BE2C (cell line): ENCODE measurements at regions not wholly inside any gene's neighbourhood (a gene's known extent, or its start where the extent isn't known, plus 50 kb on each side); places are given as distances from the start of the nearest gene placed in this dataset.

Experiments
- DNase-seq: peaks from one replicate; pipeline ENCODE4 v3.0.0-alpha.2; 2020
- H3K27me3 ChIP-seq: fragments of 250-450 bp; sonication (Bioruptor Pico); 2 replicates; pipeline ENCODE4 v1.5.1; 2020; ENCODE audit warnings: mild to moderate bottlenecking
- H3K36me3 ChIP-seq: fragments of 250-450 bp; sonication (Bioruptor Pico); 2 replicates; pipeline ENCODE4 v1.5.1; 2020; ENCODE audit warnings: mild to moderate bottlenecking
- H3K4me1 ChIP-seq: fragments of 250-450 bp; sonication (Bioruptor Pico); 2 replicates; pipeline ENCODE4 v1.5.1; 2020
- H3K4me3 ChIP-seq: 2 replicates; pipeline ENCODE4 v1.5.1; 2011; ENCODE audit warnings: low read depth, low read length
- H3K9me3 ChIP-seq: fragments of 250-450 bp; sonication (Bioruptor Pico); 2 replicates; pipeline ENCODE4 v1.5.1; 2020
- TF ChIP-seq, protein P1 (sequence below): IDR thresholded peaks from 2 replicates; pipeline ENCODE4 v1.5.1; 2012; ENCODE audit warnings: mild to moderate bottlenecking, low read depth, low read length

GRCh38 chr14:38973083-38973700 is 129.8 kb downstream of the SEC23A start:
- Histone ChIP-seq H3K9me3 (no peaks in the 10 kb centered on the region; the same call in 1 of the 2 replicates), H3K4me3 (no peak overlapping the region), H3K36me3 (no peaks in the 10 kb centered on the region), H3K4me1 (0 out of 2 replicates have a peak, but pooled peaks cover 3% of the 10 kb centered on the region), H3K27me3 (no peaks in the 10 kb centered on the region)
- TF ChIP-seq, protein P1, sequence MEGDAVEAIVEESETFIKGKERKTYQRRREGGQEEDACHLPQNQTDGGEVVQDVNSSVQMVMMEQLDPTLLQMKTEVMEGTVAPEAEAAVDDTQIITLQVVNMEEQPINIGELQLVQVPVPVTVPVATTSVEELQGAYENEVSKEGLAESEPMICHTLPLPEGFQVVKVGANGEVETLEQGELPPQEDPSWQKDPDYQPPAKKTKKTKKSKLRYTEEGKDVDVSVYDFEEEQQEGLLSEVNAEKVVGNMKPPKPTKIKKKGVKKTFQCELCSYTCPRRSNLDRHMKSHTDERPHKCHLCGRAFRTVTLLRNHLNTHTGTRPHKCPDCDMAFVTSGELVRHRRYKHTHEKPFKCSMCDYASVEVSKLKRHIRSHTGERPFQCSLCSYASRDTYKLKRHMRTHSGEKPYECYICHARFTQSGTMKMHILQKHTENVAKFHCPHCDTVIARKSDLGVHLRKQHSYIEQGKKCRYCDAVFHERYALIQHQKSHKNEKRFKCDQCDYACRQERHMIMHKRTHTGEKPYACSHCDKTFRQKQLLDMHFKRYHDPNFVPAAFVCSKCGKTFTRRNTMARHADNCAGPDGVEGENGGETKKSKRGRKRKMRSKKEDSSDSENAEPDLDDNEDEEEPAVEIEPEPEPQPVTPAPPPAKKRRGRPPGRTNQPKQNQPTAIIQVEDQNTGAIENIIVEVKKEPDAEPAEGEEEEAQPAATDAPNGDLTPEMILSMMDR: no peak
- DNase-seq: no peak

- TF ChIP-seq, protein P1: no peak
- Histone ChIP-seq H3K4me3 (no peak overlapping the region), H3K9me3 (no peaks in the 10 kb centered on the region; the same call in 1 of the 2 replicates), H3K36me3 (no peaks in the 10 kb centered on the region), H3K27me3 (no peaks in the 10 kb centered on the region), H3K4me1 (0 out of 2 replicates have a peak, but pooled peaks cover 3% of the 10 kb centered on the region)
- no peak for DNase-seq
Observed at GRCh38 chr14:38972511-38972910, 130.5 kb downstream of the SEC23A start.

GRCh38 chr14:38971258-38971921 is 131.6 kb downstream of the SEC23A start:
- no peaks in the 10 kb centered on the region for H3K36me3 ChIP-seq
- H3K4me3 ChIP-seq: no peak overlapping the region
- no peaks in the 10 kb centered on the region; the same call in 1 of the 2 replicates for H3K9me3 ChIP-seq
- H3K27me3 ChIP-seq: no peaks in the 10 kb centered on the region
- 0 out of 2 replicates have a peak, but pooled peaks cover 3% of the 10 kb centered on the region for H3K4me1 ChIP-seq
- no peak for DNase-seq
- TF ChIP-seq, protein P1: no peak

GRCh38 chr14:38964630-38965029 is 138.4 kb downstream of the SEC23A start:
- no peaks in the 10 kb centered on the region for H3K36me3 ChIP-seq
- no peaks in the 10 kb centered on the region for H3K27me3 ChIP-seq
- H3K9me3 ChIP-seq: no peaks in the 10 kb centered on the region
- no peak overlapping the region for H3K4me3 ChIP-seq
- peaks cover 6% of the 10 kb centered on the region for H3K4me1 ChIP-seq
- no peak for DNase-seq
- TF ChIP-seq, protein P1: no peak

- TF ChIP-seq, protein P1: no peak
- Histone ChIP-seq H3K9me3 (no peaks in the 10 kb centered on the region), H3K4me3 (no peak overlapping the region), H3K4me1 (peaks cover 6% of the 10 kb centered on the region), H3K27me3 (no peaks in the 10 kb centered on the region), H3K36me3 (no peaks in the 10 kb centered on the region)
- no peak for DNase-seq
Observed at GRCh38 chr14:38960946-38961531, 142.0 kb downstream of the SEC23A start.

DNA sequence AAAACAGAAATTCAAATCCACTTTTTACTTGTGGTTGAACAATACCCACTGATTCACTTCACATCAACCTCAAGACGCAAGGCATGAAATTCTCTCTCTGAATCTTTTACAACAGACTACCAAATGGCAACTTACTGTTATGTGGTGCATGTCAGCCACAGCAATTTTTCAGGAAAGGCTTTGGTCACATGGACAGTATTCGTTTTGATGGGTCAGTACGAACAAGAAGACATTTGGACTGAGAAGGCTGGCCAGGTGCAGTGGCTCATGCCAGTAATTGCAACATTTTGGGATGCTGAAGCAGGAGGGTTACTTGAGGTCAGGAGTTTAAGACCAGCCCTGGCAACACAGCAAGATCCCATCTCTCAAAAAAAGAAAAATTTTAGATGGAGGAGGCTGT is 144.0 kb downstream of the SEC23A start:
- Histone ChIP-seq H3K4me3 (no peak overlapping the region), H3K9me3 (no peaks in the 10 kb centered on the region), H3K27me3 (no peaks in the 10 kb centered on the region), H3K36me3 (no peaks in the 10 kb centered on the region), H3K4me1 (peaks cover 6% of the 10 kb centered on the region)
- DNase-seq: no peak
- TF ChIP-seq, protein P1: no peak
